Colon (tissue), 2 donors: ENCODE measurements at regions not wholly inside any gene's neighbourhood (a gene's known extent, or its start where the extent isn't known, plus 50 kb on each side); places are given as distances from the start of the nearest gene placed in this dataset.
"Not testable (repeated sequence)": the region's sequence is repeated elsewhere in the genome, so short reads cannot be mapped to it uniquely, and the experiment has no call there.

Experiments
- FAIRE-seq: peaks from 2 replicates; lab custom pipeline; 2012; peaks lifted over from hg19 to GRCh38; lab: Jason Lieb, UNC
- donor health status: control.
- donor health status: control.

DNA sequence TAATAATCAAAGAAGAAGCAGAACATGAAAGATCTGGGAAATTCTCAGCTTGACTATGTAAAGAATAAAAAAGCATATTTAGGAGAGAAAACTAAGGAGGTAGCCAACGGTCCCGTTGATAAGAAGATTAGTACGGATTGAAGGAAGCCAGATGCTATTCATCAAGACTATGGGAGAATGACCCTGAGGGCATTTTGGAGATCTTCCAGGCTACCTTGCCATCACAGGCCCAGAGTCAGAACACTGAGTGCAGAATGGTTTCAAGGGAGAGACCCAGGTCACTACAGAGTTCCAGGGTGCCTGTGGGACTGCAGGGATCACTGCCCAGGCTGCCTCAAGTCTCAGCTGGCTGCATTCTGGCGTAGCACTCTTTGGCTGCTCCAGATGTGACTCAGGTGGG lies 752.9 kb upstream of the ARPP21 start:
- FAIRE-seq, result no peak

- FAIRE-seq, result no peak
These were observed 749.7 kb upstream of the ARPP21 start for GRCh38 chr3:34889641-34890040.

- FAIRE-seq, result no peak
These were observed 749.1 kb upstream of the ARPP21 start for GRCh38 chr3:34890247-34890646.

DNA sequence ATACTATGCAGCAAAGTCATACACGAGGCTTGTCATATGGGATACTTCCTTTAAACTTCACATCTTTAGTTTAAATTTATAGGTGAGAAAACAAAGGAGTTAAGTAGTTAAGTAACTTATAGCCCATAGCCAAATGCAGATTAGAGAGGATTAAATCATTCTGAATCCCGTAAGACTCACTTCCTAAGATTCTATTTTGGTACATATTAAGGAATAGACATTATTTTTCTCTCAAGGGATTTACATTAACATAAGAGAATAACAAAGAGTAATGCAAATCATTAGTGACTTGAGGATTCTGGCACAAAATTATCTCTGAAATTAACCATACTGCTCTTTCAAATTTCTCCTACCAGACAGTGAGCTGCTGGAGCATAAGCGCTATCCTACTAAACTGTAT lies 747.4 kb upstream of the ARPP21 start:
- no peak for FAIRE-seq

GRCh38 chr3:34895841-34896240 lies 743.5 kb upstream of the ARPP21 start:
- FAIRE-seq, result no peak

DNA sequence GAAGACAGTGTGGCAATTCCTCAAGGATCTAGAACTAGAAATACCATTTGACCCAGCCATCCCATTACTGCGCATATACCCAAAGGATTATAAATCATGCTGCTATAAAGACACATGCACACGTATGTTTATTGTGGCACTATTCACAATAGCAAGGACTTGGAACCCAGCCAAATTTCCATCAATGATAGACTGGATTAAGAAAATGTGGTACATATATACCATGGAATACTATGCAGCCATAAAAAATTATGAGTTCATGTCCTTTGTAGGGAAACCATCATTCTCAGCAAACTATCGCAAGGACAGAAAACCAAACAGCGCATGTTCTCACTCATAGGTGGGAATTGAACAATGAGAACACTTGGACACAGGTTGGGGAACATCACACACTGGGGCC lies 729.6 kb upstream of the ARPP21 start:
- not testable (repeated sequence) for FAIRE-seq

GRCh38 chr3:34919025-34919424 lies 720.3 kb upstream of the ARPP21 start:
- FAIRE-seq, result no peak

- no peak for FAIRE-seq
These were observed 718.5 kb upstream of the ARPP21 start for GRCh38 chr3:34920806-34921205.

DNA sequence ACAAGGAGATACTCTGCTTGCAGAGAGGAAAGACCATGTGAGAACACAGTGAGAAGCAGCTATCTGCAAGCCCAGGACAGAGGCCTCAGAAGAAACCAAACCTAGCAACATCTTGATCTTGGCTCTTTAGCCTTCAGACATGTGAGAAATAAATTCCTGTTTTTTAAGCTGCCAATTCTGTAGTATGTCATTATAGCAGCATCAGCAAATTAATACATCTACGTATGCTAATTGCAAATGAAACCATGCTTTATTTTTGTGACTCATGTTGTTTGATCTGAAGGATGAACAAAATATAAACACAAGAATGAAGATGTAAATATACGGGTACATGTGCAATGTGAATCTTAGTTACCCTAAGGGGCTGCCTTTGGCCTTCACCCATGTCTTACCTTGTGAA lies 714.4 kb upstream of the ARPP21 start:
- FAIRE-seq, result no peak

DNA sequence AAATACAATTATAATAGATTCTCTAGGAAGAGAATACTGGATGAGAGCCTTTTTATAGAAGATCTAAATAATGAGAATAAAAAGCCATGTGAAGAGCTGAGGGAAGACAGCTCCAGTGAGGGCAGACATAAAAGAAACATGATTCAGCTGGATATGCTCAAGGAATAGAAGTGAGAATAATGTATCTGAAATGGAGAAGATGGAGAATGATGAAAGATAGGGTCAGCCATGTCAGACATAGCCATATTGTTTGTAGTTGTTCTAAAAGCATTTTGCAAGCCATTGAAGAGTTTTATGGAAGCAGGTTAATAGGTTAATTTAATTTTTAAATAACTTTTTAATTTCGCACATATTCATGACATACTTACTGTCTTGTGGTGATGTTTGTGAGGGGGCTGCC lies 713.5 kb upstream of the ARPP21 start:
- no peak for FAIRE-seq

GRCh38 chr3:34929036-34929435 lies 710.3 kb upstream of the ARPP21 start:
- no peak for FAIRE-seq

DNA sequence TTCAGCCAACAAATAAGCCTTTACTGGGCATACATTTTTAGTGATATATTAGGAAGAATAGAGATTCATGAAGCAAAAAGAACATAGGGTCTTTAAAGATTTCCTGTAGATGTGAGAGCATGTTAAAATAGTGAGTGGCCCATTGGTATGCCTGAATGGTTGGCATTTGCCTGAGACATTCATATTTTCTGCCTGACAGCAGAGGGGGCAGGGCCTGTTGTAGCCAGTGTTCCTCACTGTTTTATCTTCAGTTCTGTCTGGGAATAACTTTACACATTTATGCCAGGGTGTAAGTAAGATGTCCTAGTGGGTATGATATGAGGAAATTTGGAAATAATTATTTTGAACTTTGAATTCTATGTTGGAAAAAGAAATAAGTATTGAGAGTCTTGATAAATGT lies 704.7 kb upstream of the ARPP21 start:
- no peak for FAIRE-seq

DNA sequence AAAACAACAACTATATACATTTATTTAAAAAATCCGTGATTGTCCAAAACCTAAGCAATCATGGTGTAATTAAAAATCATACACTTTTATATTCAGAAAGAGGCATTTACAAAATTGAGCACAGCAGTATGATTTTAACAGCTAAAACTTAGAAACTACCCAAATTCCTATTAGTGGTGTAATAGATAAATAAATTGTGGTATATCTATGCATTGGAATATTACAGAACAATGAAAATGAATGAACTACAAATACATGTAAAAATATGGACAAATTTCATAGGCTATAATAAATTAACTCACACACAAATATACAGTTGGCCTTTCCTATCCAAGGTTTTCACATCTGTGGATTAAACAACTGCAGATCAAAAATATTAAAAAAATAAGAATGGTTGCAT lies 700.5 kb upstream of the ARPP21 start:
- FAIRE-seq, result no peak

GRCh38 chr3:34942256-34942655 lies 697.1 kb upstream of the ARPP21 start:
- FAIRE-seq, result no peak

DNA sequence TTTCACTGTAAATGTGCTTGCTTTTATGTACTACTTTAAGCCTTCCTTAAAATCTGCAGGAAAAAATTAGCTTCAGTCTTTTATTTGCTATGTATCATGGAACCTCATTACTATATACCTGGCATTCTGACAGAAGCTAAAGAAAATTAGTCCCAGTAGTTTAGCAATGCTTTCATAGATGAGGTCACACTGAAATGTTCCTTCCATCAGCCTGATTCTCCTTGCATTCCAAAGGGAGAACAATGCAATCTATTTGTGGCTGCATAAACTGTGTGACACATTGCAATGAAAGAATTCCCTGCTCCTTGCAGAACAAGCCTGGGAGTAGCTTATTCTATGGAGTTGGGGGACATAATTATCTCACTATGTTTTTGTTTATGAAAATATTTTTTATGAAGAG lies 691.5 kb upstream of the ARPP21 start:
- FAIRE-seq, result no peak

DNA sequence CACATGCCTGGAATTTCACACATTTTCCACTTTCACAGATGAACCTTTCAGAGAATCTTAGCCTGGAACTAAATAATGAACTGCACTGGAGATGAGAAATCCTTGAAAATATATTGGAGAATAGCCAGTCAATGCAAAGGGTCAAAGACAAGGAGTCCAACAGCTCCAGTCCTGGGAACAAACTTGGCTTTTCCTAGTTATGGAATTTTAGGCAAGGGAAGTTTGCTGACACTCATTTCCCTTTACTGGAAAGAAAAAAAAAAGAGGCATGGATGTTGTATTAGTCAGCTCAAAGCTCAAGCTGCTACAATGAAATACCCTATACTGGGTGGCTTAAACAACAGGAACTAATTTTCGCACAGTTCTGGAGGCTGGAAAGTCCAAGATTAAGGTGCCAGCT lies 690.8 kb upstream of the ARPP21 start:
- FAIRE-seq, result no peak

DNA sequence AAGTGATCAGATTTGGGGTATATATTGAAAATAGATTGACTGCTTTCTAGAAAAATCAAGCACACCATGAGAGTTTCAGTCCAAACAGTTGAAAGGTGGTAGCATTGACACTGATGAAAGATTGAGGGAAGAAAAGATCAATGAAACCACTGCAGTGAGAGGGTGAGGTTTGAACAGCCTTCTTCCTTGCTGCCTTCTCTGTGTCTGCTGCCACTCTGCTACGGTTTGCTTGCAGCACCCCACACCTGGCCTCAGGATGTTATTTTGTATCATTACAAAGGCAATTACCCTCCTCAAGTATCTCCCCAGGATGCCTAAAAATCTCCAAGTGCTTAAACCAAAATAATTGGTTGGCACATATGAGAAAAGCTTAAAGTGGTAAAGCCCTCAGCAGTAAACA lies 683.6 kb upstream of the ARPP21 start:
- no peak for FAIRE-seq

GRCh38 chr3:34956511-34956910 lies 682.8 kb upstream of the ARPP21 start:
- FAIRE-seq, result no peak

DNA sequence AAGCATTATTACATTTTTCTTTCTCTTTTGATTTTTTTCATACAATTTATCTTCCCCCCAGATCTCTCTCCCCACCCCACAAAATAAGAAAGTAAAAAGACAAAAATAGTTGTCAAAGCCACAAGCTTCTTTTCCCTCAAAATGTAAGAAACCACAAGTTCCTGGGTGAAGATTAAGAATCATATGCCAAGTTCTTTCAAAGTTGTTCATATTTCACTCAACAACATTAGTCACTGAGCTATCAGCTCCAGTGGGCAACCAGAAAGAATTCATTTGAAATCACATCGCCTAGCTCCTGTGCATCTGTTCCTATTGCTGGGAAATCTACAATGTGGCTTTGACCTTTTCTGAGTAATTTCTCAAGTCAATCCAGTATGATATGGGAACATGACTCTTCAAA lies 681.6 kb upstream of the ARPP21 start:
- FAIRE-seq, result no peak

DNA sequence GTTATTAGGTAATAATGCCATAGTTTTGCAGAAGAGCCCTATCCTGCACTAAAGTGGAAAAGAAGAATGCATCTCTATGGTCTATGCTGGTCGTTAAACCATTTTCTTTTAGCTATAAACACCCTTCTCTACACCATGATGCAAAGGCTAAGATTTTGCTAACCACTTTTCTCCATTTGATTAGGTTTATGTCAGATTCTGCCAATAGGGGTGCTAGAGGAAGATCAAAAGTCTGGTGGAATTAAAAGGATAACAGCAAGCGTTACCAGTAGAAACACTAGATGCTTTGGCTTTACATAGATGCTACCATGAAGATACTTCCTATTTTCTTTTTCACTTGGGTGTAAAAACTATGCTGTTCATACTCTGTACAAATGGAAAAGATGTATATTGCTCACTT lies 669.8 kb upstream of the ARPP21 start:
- FAIRE-seq, result no peak

DNA sequence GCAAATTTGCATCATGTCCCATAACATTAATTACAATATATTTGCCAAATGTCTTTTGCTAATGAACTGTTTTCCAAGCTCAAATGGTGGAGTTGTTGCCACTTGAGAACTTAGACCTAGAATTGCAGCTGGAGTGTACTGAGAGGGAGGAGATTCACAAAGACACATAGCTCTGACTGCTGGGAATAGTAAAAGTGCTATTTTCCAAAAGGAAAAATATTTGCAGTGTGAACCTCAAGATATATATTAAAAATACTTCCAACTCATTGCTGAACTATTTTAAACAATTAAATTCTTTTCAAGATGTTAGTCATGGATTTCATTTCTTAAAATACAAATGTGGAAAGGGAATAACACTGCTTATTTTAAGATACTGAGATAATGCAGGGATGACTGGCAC lies 666.8 kb upstream of the ARPP21 start:
- FAIRE-seq, result no peak

GRCh38 chr3:34973586-34973985 lies 665.7 kb upstream of the ARPP21 start:
- no peak for FAIRE-seq

GRCh38 chr3:34983631-34984030 lies 655.7 kb upstream of the ARPP21 start:
- FAIRE-seq, result no peak

DNA sequence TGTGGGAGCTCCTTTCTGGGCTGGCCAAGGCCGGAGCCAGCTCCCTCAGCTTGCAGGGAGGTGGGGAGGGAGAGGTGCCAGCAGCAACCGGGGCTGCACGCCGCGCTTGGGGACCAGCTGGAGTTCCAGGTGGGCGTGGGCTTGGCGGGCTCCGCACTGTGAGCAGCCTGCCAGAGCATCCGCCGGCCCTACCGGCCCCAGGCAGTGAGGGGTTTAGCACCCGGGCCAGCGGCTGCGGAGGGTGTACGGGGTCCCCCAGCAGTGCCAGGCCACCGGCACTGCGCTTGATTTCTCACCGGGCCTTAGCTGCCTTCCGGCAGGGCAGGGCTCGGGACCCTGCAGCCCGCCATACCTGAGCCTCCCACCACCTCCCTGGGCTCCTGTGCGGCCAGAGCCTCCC lies 651.0 kb upstream of the ARPP21 start:
- no peak for FAIRE-seq

DNA sequence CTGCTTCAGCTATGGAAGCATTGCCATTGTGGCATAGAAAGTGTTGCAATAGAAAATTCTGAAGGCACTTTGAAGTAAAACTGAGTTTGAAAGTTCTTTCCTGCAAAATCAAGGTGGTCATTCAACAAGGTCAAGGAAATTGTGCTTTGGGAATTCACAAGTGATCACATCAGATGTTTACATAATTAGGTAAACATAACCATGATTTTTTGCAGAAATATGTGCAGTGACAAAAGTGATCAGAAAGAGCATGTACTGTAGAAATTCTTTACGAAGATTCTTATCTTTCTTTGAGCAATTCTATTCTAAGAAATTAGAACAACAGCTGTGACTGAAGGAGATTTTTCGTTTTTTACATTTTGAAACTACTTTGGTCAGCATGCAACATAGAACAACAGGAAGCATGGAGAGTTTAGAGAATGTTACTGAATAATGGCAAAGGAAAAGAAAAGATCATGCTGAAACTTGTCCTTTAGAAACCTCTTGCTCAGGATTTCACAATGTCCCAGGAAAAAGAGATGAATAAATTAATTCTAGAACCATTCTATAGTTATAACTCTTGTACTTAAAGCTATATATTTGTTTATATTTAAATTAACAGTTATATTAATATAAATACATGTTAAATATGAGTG lies 643.4 kb upstream of the ARPP21 start:
- FAIRE-seq, result no peak
